ENCODE measurements at regions not wholly inside any gene's neighbourhood (a gene's known extent, or its start where the extent isn't known, plus 50 kb on each side); places are given as distances from the start of the nearest gene placed in this dataset.
A peak's percentile ranks its signal among the peaks of the same experiment; 100 is the strongest.
"Not testable (repeated sequence)": the region's sequence is repeated elsewhere in the genome, so short reads cannot be mapped to it uniquely, and the experiment has no call there.

GRCh38 chr1:195735140-195735539, 873.1 kb downstream of the KCNT2 start:
- Histone ChIP-seq H3K27me3 (no peaks in the 10 kb centered on the region), H3K27ac (no peak overlapping the region), H3K4me3 (no peak overlapping the region), H3K36me3 (no peaks in the 10 kb centered on the region), H3K4me1 (no peaks in the 10 kb centered on the region), H3K9me3 (no peaks in the 10 kb centered on the region)
- no peak for DNase-seq (ENCODE audit: low spot score in 2 of 2)
- TF ChIP-seq POLR2A (IDR thresholded peaks at IDR 0.05) (no peak), CTCF (IDR thresholded peaks at IDR 0.05) (no peak), EP300 (IDR thresholded peaks at IDR 0.05) (no peak)

- Histone ChIP-seq H3K27me3 (no peaks in the 10 kb centered on the region), H3K36me3 (no peaks in the 10 kb centered on the region), H3K9me3 (no peaks in the 10 kb centered on the region), H3K4me1 (no peaks in the 10 kb centered on the region), H3K27ac (no peak overlapping the region), H3K4me3 (no peak overlapping the region)
- WGBS, 2 donors, result 55 to 72% methylated on average over 1 of the region's 1 CpG
- TF ChIP-seq POLR2A (IDR thresholded peaks at IDR 0.05), result no peak
- TF ChIP-seq CTCF (IDR thresholded peaks at IDR 0.05), result peak in 1 of 5 experiments; percentile 15
- DNase-seq (ENCODE audit: low spot score in 2 of 2), result no peak
Observed at GRCh38 chr1:195733826-195734225, 874.4 kb downstream of the KCNT2 start.

GRCh38 chr1:195733408-195733807, 874.8 kb downstream of the KCNT2 start:
- H3K9me3 ChIP-seq, result no peaks in the 10 kb centered on the region
- 76 to 79% methylated on average over 4 of the region's 4 CpGs for WGBS, 2 donors
- no peak for DNase-seq (ENCODE audit: low spot score in 2 of 2)
- H3K27ac ChIP-seq, result no peak overlapping the region
- H3K4me3 ChIP-seq, result no peak overlapping the region
- no peak for TF ChIP-seq EP300 (IDR thresholded peaks at IDR 0.05)
- TF ChIP-seq POLR2A (IDR thresholded peaks at IDR 0.05), result no peak
- TF ChIP-seq CTCF (IDR thresholded peaks at IDR 0.05), result no peak
- no peaks in the 10 kb centered on the region for H3K36me3 ChIP-seq
- no peaks in the 10 kb centered on the region for H3K27me3 ChIP-seq
- no peaks in the 10 kb centered on the region for H3K4me1 ChIP-seq

GRCh38 chr1:195731385-195731784, 876.9 kb downstream of the KCNT2 start:
- 88 to 95% methylated on average over 2 of the region's 2 CpGs for WGBS, 2 donors
- no peak for DNase-seq (ENCODE audit: low spot score in 2 of 2)
- Histone ChIP-seq H3K4me1 (no peaks in the 10 kb centered on the region), H3K4me3 (no peak overlapping the region), H3K27me3 (no peaks in the 10 kb centered on the region), H3K36me3 (no peaks in the 10 kb centered on the region), H3K27ac (no peak overlapping the region), H3K9me3 (no peaks in the 10 kb centered on the region)
- no peak for TF ChIP-seq CTCF (IDR thresholded peaks at IDR 0.05)
- no peak for TF ChIP-seq EP300 (IDR thresholded peaks at IDR 0.05)
- TF ChIP-seq POLR2A (IDR thresholded peaks at IDR 0.05), result no peak

- TF ChIP-seq CTCF (IDR thresholded peaks at IDR 0.05) (no peak), EP300 (IDR thresholded peaks at IDR 0.05) (no peak), POLR2A (IDR thresholded peaks at IDR 0.05) (no peak)
- Histone ChIP-seq H3K36me3 (no peaks in the 10 kb centered on the region), H3K4me1 (no peaks in the 10 kb centered on the region), H3K27me3 (no peaks in the 10 kb centered on the region), H3K4me3 (no peak overlapping the region), H3K9me3 (no peaks in the 10 kb centered on the region), H3K27ac (no peak overlapping the region)
- no peak for DNase-seq (ENCODE audit: low spot score in 2 of 2)
- 72 to 82% methylated on average over 4 of the region's 4 CpGs for WGBS, 2 donors
Observed at GRCh38 chr1:195723796-195724194, 884.4 kb downstream of the KCNT2 start.

GRCh38 chr1:195722852-195723795, 885.1 kb downstream of the KCNT2 start:
- H3K36me3 ChIP-seq, H3K4me1 ChIP-seq: not testable (repeated sequence)

GRCh38 chr1:195722146-195722545, 886.1 kb downstream of the KCNT2 start:
- not testable (repeated sequence) for H3K27ac ChIP-seq; H3K4me1 ChIP-seq; DNase-seq (ENCODE audit: low spot score in 2 of 2); H3K9me3 ChIP-seq; H3K36me3 ChIP-seq; H3K4me3 ChIP-seq; H3K27me3 ChIP-seq
- WGBS, 2 donors, result 58 to 82% methylated on average over 4 to 5 of the region's 6 CpGs

More at GRCh38 chr1:195722852-195723795, 885.1 kb downstream of the KCNT2 start:
- not testable (repeated sequence) for H3K27me3 ChIP-seq; H3K4me3 ChIP-seq; H3K27ac ChIP-seq; H3K9me3 ChIP-seq; DNase-seq (ENCODE audit: low spot score in 2 of 2)
- WGBS, 2 donors, result 95 to 98% methylated on average over 21 to 35 of the region's 42 CpGs
